Smooth muscle cell (in vitro differentiated cells): ENCODE measurements at regions not wholly inside any gene's neighbourhood (a gene's known extent, or its start where the extent isn't known, plus 50 kb on each side); places are given as distances from the start of the nearest gene placed in this dataset.

Experiments
- DNase-seq: peaks from one replicate; lab custom pipeline; 2025; ENCODE audit not compliant: unreplicated experiment; lab: John Stamatoyannopoulos, UW
- H2AFZ ChIP-seq: fragments of 200-600 bp; sonication (generic); 2 replicates; pipeline ENCODE4 v1.6.0; 2016; ENCODE audit warnings: antibody characterized with exemption, low read depth, mild to moderate bottlenecking
- H3F3A ChIP-seq: fragments of 200-600 bp; sonication (generic); 2 replicates; pipeline ENCODE4 v1.6.0; 2017; ENCODE audit warnings: antibody characterized with exemption, low read depth
- H3K27ac ChIP-seq: fragments of 200-600 bp; sonication (generic); 2 replicates; pipeline ENCODE4 v1.5.1; 2016; ENCODE audit warnings: low read depth, mild to moderate bottlenecking
- H3K27me3 ChIP-seq: fragments of 200-600 bp; sonication (generic); 2 replicates; pipeline ENCODE4 v1.6.1; 2016; ENCODE audit warnings: low read depth, mild to moderate bottlenecking
- H3K36me3 ChIP-seq: fragments of 200-600 bp; sonication (generic); 2 replicates; pipeline ENCODE4 v1.5.1; 2016; ENCODE audit warnings: low read depth
- H3K4me1 ChIP-seq: fragments of 200-600 bp; sonication (generic); 2 replicates; pipeline ENCODE4 v1.5.1; 2016; ENCODE audit warnings: low read depth
- H3K4me2 ChIP-seq: fragments of 200-600 bp; sonication (generic); 2 replicates; pipeline ENCODE4 v1.6.0; 2016; ENCODE audit warnings: mild to moderate bottlenecking
- H3K4me3 ChIP-seq: fragments of 200-600 bp; sonication (generic); 2 replicates; pipeline ENCODE4 v1.5.1; 2016; ENCODE audit warnings: mild to moderate bottlenecking
- H3K79me2 ChIP-seq: fragments of 200-600 bp; sonication (generic); 2 replicates; pipeline ENCODE4 v1.6.0; 2016; ENCODE audit warnings: low read depth, mild to moderate bottlenecking
- H3K9ac ChIP-seq: fragments of 200-600 bp; sonication (generic); 2 replicates; pipeline ENCODE4 v1.6.0; 2016; ENCODE audit warnings: low read depth
- H3K9me3 ChIP-seq: fragments of 200-600 bp; sonication (generic); replicated peaks from 2 replicates; pipeline ENCODE4 v1.5.1; 2016; ENCODE audit warnings: low read depth
- H4K20me1 ChIP-seq: fragments of 200-600 bp; sonication (generic); 2 replicates; pipeline ENCODE4 v1.6.0; 2016; ENCODE audit warnings: low read depth
- CTCF ChIP-seq: fragments of 200-600 bp; sonication (generic); IDR thresholded peaks from 2 replicates; pipeline ENCODE4 v1.5.1; 2017; ENCODE audit warnings: borderline replicate concordance, mild to moderate bottlenecking, antibody characterized with exemption; ENCODE audit not compliant: insufficient read depth, poor library complexity, severe bottlenecking
- WGBS: methylation state at CpG from one replicate; pipeline ENCODE4 v1.1.7; 2016; ENCODE audit warnings: low lambda C conversion rate; 5-methylcytosine and 5-hydroxymethylcytosine counted together

- H3K9me3 ChIP-seq: no peaks in the 10 kb centered on the region
- H3F3A ChIP-seq: no peaks in the 10 kb centered on the region
- no peaks in the 10 kb centered on the region for H3K79me2 ChIP-seq
- WGBS: 94% methylated on average over 1 of the region's 1 CpG
- TF ChIP-seq CTCF: no peak
- H3K4me1 ChIP-seq: no peaks in the 10 kb centered on the region
- DNase-seq: no peak
- H3K36me3 ChIP-seq: no peaks in the 10 kb centered on the region
- H4K20me1 ChIP-seq: no peaks in the 10 kb centered on the region
- H3K4me3 ChIP-seq: no peak overlapping the region
- H3K4me2 ChIP-seq: no peak overlapping the region
- H3K27me3 ChIP-seq: peaks cover 6% of the 10 kb centered on the region
- H3K27ac ChIP-seq: no peak overlapping the region
- H2AFZ ChIP-seq: no peak overlapping the region
- no peak overlapping the region for H3K9ac ChIP-seq
These were observed 356.4 kb upstream of the B3GAT1 start for GRCh38 chr11:134768463-134768862.

DNA sequence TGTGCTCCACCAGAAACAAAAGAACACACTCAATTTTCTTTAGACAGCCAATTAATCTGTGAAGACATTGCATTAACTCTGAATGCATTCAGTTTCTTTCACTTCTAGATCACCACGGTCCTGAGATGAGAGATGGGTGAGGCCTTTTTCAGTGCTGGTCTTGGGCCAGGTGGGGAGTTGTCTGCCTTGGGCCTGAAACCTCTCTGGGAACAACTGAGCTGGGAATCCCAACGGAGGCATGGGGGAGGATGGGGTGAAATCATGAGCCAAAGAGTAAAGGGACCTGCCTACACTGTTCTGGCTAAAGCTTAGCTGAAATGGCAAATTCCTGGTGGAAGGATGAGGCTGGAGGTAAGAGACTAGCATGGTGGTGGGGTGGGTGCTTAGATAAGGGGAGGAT lies 353.5 kb upstream of the B3GAT1 start:
- Histone ChIP-seq H3F3A (no peaks in the 10 kb centered on the region), H2AFZ (no peak overlapping the region), H3K36me3 (no peaks in the 10 kb centered on the region), H3K9ac (no peak overlapping the region), H3K79me2 (no peaks in the 10 kb centered on the region), H3K4me1 (no peaks in the 10 kb centered on the region), H3K27me3 (peaks cover 6% of the 10 kb centered on the region), H3K27ac (no peak overlapping the region), H3K4me2 (no peak overlapping the region), H3K4me3 (no peak overlapping the region), H4K20me1 (no peaks in the 10 kb centered on the region), H3K9me3 (no peaks in the 10 kb centered on the region)
- DNase-seq: no peak
- no peak for TF ChIP-seq CTCF
- WGBS: 82% methylated on average over 2 of the region's 2 CpGs

- Histone ChIP-seq H3K9ac (no peak overlapping the region), H3F3A (no peaks in the 10 kb centered on the region), H3K36me3 (no peaks in the 10 kb centered on the region), H2AFZ (no peak overlapping the region), H3K27me3 (peaks cover 6% of the 10 kb centered on the region), H3K79me2 (no peaks in the 10 kb centered on the region), H3K4me2 (no peak overlapping the region), H3K27ac (no peak overlapping the region), H3K4me3 (no peak overlapping the region), H3K4me1 (no peaks in the 10 kb centered on the region), H4K20me1 (no peaks in the 10 kb centered on the region), H3K9me3 (no peaks in the 10 kb centered on the region)
- TF ChIP-seq CTCF: no peak
- DNase-seq: no peak
- WGBS: 92% methylated on average over 4 of the region's 4 CpGs
These were observed 352.9 kb upstream of the B3GAT1 start for GRCh38 chr11:134764966-134765365.

DNA sequence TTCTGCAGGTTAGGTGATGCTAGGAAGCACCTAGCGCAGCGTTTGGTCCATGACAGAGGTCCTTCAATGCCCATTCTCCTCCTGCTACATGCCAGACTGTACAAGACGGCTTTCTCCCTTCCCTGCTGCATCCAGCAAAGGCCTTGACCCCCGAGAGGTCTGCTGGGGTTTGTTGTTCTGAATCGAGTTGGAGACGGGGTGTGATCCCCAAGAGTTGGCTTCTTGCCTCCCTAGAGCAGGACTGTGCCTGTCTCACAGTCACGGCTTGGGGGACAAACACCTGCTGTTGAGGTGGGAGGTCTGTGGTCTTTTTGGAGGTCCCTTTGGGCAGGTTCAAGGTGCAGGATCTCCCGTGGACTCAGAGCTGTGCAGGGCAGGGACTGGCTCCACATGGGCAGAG lies 352.3 kb upstream of the B3GAT1 start:
- no peak overlapping the region for H3K4me2 ChIP-seq
- H3K4me1 ChIP-seq: no peaks in the 10 kb centered on the region
- no peak for DNase-seq
- no peak overlapping the region for H3K27ac ChIP-seq
- H2AFZ ChIP-seq: no peak overlapping the region
- H3K36me3 ChIP-seq: no peaks in the 10 kb centered on the region
- no peaks in the 10 kb centered on the region for H3K79me2 ChIP-seq
- H3F3A ChIP-seq: no peaks in the 10 kb centered on the region
- no peak overlapping the region for H3K4me3 ChIP-seq
- H3K27me3 ChIP-seq: peaks cover 6% of the 10 kb centered on the region
- H4K20me1 ChIP-seq: no peaks in the 10 kb centered on the region
- 72% methylated on average over 8 of the region's 8 CpGs for WGBS
- H3K9me3 ChIP-seq: no peaks in the 10 kb centered on the region
- no peak for TF ChIP-seq CTCF
- H3K9ac ChIP-seq: no peak overlapping the region
